ENCODE measurements at regions not wholly inside any gene's neighbourhood (a gene's known extent, or its start where the extent isn't known, plus 50 kb on each side); places are given as distances from the start of the nearest gene placed in this dataset.

DNA sequence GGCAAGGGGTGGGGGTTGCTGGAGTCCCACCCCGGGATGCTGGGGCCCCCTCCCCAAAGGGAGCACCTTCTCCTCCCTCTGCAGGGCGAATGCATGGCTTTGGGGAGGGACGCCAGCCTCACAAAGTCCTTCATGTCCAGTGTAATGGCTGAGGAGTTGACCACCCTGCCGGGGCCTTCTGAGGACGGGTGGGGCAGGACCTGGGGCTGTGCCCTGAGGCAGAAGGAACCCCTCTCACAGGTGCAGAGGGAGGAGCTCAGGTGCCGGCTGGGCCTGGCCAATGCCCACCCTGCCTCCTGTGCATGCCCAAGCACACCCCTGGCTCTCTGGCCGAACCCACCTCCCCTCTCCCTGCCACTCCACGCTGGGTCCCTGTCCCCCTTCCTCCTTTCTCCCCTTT is 64.3 kb upstream of the RNU6ATAC start:
- no peak for DNase-seq (ENCODE audit: low spot score)

DNA sequence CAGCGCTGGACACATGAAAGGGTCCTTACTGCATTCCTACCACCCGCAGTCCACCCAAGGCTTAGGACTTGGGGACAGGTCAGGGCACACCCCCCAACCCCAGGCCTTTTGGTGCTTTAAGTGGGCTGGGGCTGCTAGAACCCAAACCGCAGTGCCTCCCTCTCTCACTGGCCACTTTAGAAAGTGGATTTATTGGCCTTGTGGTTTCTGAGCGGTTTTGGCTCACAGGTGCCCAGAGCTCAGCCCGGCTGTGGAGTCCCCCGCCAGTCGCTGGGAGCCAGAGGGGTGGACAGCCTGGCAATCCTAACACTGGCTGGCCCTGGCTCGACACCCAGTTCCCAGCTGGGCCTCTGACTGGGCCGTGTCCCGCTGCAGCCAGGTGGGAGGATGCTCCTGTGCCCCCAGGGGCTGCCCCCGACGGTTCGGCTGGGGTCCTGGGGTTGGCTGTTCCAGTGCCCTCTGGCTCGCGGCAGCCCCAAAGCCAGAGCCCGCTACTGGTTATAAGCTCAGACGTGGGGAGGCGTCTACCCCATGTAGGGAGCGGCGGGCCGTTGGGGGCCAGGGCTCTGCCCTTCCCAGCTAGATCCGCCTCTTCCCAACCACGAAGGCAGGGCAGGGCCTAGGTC is 65.2 kb upstream of the RNU6ATAC start:
- no peak for DNase-seq (ENCODE audit: low spot score)

DNA sequence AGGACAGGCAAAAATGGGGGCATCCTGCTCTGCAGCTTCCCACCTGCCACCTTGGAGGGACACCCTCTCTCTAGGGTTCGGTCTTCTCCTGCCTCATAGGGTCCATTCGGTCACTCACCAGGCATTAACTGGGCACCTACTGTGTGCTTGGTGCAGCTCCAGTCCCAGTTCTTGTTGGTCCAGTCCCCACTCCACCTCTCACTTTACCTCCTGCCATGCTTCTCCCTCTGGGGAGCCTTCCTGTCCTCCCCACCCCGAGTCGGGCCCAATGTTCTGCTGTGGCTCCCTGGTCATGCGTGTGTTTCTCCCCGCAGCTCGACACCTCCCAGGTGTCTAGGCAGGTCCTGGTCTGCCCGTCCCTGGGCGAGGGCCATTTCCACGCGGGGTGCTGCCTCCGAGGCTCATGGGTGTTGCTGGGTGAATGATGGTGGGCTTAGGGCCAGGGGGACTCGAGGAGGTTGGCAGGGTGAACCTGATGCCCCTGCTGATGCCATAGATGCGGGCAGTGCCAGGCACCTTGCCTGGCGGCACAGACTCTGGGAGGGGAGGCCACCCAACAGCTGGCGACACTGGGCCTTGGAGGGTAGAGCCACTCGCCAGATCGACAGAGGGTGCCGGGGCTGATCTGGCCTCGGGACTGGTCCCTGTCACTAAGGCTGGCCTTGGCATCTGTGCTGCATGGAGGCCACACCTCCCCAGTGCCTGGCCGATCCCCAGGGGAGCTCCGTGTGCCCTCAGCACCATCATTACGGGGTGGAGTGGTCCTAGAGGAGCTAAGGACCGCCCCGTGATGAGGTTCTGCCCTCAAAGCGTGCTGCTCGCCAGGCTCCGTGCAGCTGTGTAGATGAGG is 66.0 kb upstream of the RNU6ATAC start:
- no peak for DNase-seq (ENCODE audit: low spot score)

DNA sequence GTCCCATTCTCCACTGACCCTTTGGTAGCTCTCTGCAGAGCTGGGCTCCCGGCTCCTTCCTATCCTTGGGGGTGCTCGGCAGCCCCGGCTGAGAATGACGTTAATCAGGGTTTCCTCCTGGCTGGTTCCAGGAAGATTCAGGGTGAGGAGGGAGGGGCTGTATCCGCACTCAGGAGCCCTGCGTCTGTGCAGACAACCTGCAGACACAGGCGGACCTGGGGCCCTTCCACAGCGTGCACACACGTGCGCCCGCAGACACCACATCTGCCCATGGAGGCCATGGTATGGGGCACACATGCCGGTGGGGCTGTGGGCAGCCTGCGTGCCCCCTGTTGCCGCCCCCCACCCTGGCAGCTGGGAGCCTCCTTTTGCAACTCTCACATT is 66.6 kb upstream of the RNU6ATAC start:
- no peak for DNase-seq (ENCODE audit: low spot score)

DNA sequence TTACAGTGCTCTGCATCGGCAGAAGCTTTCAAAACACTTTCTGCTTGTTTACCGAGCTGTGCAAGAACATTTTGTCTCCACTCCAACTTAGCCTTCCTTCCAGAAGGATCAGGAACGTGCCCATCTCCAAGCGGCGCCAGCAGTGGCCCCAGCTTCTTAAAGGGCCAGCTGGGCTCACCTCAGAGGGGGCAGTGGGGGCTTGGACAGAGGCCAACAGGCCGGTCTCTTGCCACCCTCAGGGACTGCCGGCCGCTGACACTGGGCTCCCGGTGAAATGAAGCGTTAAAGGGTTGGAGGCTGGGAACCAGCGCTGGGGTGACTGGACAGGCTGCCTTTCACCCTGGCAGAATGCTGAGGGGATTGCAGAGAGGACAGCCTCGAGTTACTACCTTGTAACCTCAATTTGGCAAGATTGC is 67.0 kb upstream of the RNU6ATAC start:
- DNase-seq (ENCODE audit: low spot score), result no peak

DNA sequence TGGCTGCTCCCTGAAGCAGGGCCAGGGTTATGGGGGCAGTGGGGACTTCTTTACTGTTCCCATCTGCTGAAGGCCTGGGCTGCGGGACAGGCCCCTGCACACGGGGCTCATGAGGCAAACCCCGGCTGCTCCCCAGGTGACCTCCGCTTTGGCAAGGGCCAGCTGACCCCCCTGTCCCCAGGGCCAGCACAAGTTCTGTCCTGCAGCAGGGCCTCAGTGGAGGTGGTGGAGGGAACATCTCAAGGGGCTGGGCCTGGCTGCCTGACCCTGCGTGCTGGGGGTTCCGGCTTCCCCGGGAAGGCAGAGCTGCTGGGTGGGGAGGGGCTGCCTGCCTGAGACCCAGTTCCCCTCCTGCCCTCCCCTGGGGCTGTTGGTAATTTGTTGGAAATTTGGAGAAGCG is 67.4 kb upstream of the RNU6ATAC start:
- DNase-seq (ENCODE audit: low spot score), result no peak

DNA sequence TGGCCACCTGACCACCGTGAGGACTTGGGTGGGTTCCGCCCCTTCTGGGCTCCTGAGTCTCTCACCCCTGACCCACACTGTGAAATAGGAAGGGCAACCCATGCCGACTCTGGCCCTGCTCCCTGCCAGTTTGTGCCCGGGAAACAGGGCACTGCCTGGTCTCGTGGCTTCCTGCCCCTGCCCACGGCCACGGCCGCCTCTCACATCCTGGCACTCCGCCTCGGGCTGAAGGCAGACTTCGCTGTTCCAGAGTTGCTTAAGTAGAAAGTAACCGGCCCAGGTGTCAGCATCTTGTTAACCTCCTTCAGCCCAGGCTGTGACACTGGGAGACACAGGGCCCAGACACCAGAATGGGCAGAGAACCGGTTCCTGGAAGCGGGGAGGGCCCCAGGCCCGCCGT is 68.7 kb upstream of the RNU6ATAC start:
- DNase-seq (ENCODE audit: low spot score), result no peak

DNA sequence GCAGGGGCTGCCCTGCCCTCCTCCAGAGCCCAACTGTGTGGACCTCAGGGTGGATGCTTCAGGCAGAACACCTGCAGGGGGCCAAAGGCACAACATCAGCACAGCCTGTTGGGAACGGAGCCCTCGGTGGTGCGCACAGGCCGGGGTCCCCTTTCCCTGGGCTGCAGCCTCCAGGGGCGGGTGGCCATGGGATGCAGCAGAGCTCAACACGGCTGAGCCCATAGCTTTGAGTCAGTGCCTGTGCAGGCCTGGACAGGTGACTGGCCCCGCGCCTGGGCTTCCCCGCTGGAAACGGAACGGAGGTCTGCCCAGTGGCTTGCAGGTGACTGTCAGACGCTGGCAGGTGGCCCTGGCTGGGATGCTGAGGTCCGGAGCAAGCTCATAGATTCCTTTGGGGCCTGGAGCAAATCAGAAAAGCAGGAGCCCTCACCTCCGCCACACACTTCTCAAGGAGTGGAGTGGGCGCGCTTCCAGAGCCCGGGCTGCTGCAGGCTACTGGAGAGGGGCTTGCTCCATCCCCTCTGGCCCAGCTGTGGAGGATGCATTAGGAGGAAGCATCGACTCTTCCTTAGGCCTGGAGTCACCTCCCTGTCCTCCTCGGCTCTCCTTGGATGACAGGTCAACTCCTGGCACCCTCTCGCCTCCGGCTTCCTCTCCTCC is 69.8 kb upstream of the RNU6ATAC start:
- no peak for DNase-seq (ENCODE audit: low spot score)

DNA sequence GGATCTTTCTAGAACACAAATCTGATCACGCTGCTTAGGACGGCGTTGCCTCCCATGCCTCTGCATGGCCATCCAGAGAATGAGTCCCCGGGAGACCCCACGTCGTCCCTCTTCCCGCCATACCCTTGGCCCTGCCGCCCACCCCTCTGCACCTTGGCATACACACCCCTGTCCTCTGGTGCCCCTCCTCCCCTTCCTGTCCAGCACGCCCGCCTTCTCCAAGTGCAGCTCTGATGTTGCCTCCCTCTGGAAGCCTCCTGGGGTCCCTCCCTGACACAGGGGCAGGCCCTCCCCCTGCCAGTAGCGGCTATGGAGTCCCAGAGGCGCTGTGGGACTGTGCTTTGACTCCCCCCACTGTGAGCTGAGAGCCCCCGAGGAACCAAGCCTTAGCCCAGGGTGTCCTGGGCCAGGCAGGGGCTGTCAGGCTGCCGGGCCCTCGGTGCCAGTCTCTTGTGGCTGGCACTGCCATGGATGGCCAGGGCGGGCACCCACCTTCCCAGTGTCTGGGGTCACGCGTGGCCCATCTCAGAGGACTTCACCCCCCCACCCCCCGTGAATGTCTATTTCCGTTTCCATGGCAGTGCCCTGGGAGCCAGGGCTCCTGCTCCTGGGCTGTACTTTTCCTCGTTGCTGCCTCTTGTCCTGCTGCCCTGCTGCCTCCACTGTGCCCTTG is 70.5 kb upstream of the RNU6ATAC start:
- no peak for DNase-seq (ENCODE audit: low spot score)

DNA sequence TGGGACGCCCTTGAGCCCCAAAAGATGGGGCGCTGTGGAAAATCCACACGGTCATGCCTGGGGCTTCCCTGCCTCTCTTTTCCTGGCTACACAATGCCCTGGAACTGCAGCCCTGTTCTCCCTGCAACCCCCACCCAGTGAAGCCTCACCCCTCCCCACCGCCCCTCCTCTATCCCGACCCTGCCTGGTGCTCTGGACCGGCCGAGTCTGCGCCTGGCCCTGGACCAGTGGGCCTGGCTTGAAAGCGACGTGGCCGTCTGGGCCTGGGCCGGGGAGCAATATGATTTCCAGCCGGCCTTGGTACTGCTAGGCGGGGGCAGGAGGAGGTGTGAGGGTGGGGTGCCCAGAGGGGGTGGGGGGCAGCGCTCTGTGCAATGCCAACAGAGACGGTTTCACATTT is 71.0 kb upstream of the RNU6ATAC start:
- DNase-seq (ENCODE audit: low spot score), result no peak

DNA sequence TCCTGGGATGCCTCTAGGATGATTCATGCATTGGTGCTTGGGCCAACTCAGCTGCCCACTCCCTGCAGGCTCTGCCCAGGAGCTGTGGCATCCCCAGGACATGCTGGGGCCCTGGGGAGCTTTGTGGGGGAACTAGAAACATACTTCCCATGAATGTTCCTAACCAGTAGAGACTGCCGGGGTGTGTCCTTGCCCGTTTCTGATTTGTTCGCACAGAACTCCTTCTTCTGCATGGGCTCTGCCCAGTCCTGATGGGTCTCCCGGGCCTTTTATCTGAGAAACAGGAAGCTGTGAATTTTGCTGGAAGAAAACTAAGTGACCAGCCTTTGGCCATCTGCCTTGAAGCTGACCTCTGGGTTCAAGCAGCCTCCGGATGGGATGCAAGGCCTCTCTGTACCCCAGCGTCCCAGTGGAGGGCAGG is 71.6 kb upstream of the RNU6ATAC start:
- DNase-seq (ENCODE audit: low spot score), result no peak

DNA sequence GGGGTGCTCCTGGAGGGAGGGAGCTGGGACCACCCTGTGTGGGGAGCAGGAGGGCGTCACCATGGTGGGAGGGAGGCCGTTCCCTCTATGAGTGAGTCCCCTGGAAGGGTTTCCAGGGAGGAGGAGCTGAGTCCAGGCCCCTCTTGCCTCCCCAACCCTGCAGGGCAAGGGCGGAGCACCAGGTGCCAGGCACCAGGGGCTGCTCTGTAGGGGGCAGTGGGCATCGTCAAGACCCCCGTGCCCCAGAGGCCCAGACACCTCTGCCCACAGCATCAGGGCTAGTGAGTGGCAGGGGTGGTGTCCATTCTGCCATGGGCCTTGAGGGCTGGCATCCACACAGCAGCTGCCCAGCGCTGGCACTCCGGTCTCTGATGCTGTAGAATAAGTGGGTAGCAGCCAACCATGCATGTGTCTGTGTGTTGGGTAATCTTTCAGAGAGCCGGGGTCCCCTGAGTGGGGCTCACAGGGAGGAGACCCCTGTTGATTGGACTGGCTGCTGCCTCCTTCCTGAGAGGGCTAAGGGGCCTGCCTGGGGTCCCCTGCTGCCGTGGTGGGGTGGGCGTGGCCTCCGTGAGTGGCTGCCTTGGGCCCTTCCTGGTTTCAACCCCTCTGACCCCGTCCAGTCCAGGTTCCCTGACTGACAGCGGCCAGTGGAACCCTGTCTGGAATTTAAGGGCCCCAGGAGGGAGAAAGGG is 72.7 kb upstream of the RNU6ATAC start:
- no peak for DNase-seq (ENCODE audit: low spot score)

DNA sequence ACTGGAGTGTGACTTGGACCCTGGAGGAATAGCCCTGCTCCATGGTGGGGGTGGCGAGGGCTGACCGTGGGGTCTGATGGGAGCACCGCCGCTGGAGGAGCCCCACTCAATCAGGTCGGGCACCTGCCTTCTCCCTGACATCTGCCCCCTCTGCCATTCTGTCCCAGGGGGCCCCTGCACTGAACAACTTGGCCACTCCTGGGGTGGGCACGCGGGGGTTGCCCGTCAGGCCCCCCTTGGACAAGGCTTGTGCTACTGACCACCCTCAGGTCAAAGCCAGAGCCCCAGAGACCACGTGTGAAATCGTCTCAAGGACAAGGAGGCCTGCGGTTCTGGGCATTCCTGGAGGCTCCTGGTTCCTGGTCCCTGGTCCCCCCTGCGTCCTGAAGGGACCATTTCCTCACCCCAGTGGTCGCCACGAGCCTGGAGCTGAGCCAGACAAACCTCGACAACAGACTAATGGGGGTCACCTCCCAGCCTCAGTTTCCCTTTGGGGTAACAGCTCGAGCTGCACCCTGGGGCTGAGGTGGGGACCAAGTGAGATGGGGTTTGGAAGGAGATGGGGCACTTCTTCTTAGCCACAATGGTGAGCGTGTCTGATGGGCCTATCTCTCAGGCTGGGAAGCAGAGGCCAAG is 73.4 kb upstream of the RNU6ATAC start:
- DNase-seq (ENCODE audit: low spot score), result no peak

DNA sequence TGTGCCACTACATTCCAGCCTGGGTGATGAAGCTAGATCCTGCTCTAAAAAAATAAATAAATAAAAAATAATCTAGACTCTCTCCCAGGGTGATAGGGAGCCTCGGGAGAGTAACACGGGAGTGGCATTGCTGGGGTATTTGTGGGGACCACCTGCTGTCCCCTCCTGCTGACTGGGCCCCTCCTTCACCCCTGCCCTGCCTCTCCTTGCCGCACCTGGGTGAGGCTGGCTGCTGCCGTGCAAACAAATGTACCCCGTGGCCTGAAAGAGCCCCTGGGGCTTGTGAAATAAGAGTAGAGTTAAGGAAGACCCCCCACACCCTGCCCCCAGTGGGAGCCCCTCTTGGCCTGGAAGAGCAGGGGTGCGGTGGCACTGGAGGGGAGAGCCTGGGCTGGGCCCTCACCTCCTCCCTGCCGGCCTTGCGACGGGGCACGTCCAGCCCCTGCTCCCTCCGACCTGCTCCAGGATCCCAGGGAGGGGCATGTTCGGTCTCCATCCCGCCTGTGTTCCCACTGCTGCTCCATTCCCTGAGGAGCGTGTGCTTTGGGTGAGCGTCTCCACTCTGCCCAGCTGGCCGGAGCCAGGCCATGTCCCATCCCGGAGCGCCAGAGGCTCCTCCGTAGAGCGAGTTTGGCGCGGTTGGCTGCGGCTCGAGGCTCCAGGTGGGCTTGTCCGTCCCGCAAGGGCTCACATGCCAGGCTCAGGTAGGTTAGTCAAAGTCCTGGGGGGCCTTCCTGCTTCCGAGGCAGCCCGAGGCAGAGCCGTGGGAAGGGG is 75.0 kb upstream of the RNU6ATAC start:
- no peak for DNase-seq (ENCODE audit: low spot score)

DNA sequence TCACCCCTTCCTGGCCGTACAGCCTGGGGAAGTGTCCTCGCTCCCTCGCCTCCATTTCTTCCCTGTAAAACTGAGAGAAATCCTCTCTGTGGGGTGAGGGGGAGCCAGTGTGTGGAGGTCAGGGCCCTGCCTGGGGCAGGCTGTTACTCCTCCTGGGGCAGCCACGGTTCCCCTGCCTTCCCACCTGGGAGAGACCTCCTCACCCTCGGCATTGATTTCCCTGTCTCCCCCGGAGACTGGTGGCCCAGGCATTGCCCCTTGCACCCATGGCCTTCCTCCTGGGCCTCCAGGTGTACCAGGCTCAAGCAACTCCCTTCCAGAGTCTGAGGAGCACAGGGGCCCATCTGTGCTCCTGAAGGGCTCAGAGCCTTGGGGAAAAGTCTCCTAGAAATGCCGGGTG is 75.6 kb upstream of the RNU6ATAC start:
- DNase-seq (ENCODE audit: low spot score), result no peak

DNA sequence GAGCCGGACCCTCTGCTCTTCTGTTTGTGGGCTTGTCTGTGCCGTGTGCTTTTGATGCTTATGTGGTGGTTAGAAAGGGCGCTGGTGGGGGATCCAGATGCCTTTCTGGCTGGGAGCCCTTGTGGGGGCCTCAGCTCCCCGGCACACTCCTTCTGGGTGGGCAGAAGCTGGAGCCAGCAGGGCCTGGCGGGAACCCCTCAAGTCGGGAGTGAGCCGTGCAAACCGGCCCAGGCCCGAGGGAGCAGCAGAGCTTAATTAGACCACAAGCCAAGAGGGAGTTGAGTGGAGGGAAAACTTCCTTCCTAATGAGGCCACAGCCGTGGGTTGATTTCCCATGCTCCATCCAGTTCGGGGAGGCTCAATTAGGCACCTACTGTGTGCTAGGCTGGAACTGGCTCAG is 76.0 kb upstream of the RNU6ATAC start:
- no peak for DNase-seq (ENCODE audit: low spot score)

DNA sequence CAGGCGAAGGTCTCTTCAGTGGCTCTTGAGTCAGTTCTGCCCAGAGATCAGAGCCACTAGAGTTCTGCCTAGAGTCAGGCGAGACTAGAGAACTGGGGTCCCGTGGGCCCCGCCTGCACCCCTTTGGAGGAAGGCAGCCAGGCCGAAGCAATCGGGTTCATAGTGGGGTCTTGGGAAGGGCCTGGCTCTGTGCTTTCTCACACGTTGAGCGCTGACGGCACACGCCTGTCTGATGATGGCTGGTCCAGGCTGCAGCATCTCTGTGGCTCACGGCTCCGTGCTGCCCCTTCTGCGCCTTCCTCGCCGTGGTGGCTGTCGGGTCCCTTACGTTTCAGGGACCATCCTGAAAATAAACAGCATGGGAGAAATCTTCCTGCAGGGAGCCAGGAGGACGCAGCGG is 78.3 kb upstream of the RNU6ATAC start:
- DNase-seq (ENCODE audit: low spot score), result no peak

DNA sequence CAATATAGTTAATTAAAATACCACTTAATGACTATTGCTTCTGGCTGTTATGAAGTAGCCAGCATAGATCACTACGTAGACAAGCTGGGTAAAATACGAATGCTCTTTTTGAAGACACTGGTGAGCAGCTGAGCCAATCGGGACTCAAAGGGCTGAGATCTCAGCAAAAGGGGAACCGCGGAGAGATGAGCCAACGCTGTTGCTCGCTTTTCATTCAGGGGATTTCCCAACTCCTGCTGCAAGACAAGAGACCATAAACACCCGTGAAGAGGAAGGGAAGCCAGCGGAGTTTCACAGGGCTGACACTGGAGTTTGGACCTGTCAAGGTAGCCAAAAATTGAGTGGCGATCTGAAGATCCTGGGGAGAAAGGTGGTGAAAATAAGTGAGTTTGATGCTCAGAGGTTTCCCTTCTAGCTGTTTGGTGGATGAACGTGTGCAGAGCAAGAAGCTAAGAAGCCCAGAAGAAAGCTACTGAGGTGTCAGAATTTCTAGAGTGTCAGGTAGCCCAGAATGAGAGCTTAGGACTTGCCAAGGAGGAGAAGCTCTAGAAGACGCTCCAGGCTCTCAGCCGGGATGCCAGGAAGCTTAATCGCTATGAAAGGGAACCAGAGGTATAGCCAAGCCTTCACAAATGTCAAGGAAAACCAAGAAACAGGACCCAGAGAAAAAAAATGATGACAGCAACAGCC is 79.6 kb upstream of the RNU6ATAC start:
- no peak for DNase-seq (ENCODE audit: low spot score)

DNA sequence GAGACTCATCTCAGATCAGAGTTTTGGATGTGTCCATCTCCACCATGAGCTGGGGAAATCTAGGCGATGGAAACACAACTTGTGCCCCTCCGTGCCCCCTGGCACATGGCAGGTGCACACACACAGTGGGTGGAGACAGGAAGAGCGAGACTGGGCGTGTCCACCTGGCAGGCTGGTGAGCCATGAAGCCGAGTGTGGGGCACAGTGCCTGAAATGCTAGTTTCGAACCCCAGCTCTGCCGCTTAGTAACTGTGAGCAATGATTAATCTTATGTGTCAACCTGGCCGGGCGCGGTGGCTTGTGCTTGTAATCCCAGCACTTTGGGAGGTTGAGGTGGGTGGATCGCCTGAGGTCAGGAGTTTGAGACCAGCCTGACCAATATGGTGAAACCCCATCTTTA is 80.8 kb upstream of the RNU6ATAC start:
- DNase-seq (ENCODE audit: low spot score), result no peak

DNA sequence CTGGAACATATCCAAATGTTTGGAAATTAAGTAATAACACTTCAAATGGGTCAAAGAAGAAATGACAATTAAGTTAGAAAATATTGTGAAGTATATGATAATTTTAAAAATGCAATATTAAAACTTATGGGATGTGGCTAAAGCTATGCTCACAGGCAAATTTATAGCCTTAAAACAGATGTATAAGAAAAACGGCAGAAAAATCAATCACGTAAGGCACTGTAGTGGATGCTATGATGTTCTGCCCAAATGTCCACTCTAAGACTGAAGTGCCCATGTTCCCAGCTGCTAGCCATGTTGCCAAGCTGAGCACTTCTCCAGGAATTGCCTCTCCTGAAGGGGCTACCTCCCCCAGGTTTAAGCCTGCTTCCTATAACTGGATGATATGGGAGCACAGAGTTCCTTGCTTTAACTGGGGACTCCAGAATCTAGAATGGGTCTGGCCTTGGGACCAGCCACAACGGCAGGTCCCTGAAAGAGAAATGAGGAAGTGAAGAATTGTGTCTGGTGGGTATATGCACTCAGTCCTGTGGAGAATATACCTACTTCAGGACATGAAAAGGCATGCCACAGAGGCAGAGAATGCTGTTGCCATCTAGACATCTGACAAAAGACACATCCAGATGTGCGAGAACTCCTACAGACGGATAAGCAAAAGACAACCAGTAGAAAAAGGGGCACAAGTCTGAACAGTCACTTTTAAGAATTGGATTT is 78.2 kb upstream of the RXRA start:
- DNase-seq (ENCODE audit: low spot score), result no peak

Data from HuH-7 (cell line).